Mesothelial cell of epicardium (in vitro differentiated cells): ENCODE measurements at regions not wholly inside any gene's neighbourhood (a gene's known extent, or its start where the extent isn't known, plus 50 kb on each side); places are given as distances from the start of the nearest gene placed in this dataset.

Experiments
- DNase-seq, 2 experiments: peaks; one replicate each; pipeline ENCODE4 v3.0.0; 2021; ENCODE audit warnings: low spot score in 2 of 2; ENCODE audit not compliant: unreplicated experiment in 2 of 2
- H3K27ac Mint-ChIP-seq: 2 replicates; pipeline ENCODE4 v1.8.0; 2021; ENCODE audit warnings: mixed read lengths
- H3K27me3 Mint-ChIP-seq: 2 replicates; pipeline ENCODE4 v1.8.0; 2021; ENCODE audit warnings: low read depth, mixed read lengths
- H3K36me3 Mint-ChIP-seq: 2 replicates; pipeline ENCODE4 v1.8.0; 2021; ENCODE audit warnings: mixed read lengths
- H3K4me1 Mint-ChIP-seq: 2 replicates; pipeline ENCODE4 v1.8.0; 2021; ENCODE audit warnings: mixed read lengths
- H3K4me3 Mint-ChIP-seq: 2 replicates; pipeline ENCODE4 v1.8.0; 2021; ENCODE audit warnings: mild to moderate bottlenecking, moderate library complexity, mixed read lengths
- H3K9me3 Mint-ChIP-seq: 2 replicates; pipeline ENCODE4 v1.8.0; 2021; ENCODE audit warnings: mixed read lengths
- TF ChIP-seq, protein P1 (sequence below): fragments of 200-600 bp; sonication (generic); IDR thresholded peaks from one replicate; pipeline ENCODE4 v1.5.0; 2021; ENCODE audit warnings: antibody characterized with exemption; ENCODE audit not compliant: unreplicated experiment

- TF ChIP-seq, protein P1, sequence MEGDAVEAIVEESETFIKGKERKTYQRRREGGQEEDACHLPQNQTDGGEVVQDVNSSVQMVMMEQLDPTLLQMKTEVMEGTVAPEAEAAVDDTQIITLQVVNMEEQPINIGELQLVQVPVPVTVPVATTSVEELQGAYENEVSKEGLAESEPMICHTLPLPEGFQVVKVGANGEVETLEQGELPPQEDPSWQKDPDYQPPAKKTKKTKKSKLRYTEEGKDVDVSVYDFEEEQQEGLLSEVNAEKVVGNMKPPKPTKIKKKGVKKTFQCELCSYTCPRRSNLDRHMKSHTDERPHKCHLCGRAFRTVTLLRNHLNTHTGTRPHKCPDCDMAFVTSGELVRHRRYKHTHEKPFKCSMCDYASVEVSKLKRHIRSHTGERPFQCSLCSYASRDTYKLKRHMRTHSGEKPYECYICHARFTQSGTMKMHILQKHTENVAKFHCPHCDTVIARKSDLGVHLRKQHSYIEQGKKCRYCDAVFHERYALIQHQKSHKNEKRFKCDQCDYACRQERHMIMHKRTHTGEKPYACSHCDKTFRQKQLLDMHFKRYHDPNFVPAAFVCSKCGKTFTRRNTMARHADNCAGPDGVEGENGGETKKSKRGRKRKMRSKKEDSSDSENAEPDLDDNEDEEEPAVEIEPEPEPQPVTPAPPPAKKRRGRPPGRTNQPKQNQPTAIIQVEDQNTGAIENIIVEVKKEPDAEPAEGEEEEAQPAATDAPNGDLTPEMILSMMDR, result no peak
- Mint-ChIP-seq H3K9me3 (peaks cover 14% of the 10 kb centered on the region), H3K4me1 (no peaks in the 10 kb centered on the region), H3K27me3 (no peaks in the 10 kb centered on the region), H3K36me3 (no peaks in the 10 kb centered on the region), H3K27ac (no peak overlapping the region), H3K4me3 (no peak overlapping the region)
- no peak for DNase-seq
These were observed 125.0 kb downstream of the C6orf118 start for GRCh38 chr6:165184192-165184979.

DNA sequence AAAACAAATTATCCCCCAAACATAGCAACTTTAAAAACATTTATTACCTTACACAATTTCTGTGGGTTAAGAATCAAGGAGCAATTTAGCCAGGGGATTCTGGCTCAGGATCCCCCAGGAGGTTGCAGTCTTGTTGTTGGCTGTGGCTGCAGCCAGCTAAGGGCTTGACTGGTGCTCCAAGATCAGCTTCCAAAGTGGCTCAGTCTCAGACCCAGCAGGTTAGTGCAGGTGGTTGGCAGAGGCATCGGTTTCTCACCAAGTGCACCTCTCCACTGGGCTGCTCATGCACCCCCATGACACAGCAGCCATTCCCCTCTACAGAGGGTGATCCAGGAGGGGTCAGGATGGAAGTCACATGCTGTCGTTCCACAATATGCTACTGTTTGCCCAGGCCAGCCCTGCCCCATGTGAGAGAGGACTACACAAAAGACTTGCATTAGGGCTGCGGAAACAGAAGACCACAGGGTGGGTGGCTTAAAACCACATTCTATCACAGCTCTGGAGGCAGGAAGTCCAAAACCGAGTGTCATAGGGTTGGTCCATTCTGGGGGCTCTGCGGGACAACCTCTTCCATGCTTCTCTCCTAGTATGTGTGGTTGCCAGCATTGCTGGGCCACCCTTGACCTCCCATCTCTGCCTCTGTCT lies 125.8 kb downstream of the C6orf118 start:
- TF ChIP-seq, protein P1, result no peak
- no peak overlapping the region for H3K27ac Mint-ChIP-seq
- H3K4me1 Mint-ChIP-seq, result no peaks in the 10 kb centered on the region
- peaks cover 14% of the 10 kb centered on the region for H3K9me3 Mint-ChIP-seq
- H3K36me3 Mint-ChIP-seq, result no peaks in the 10 kb centered on the region
- no peaks in the 10 kb centered on the region for H3K27me3 Mint-ChIP-seq
- H3K4me3 Mint-ChIP-seq, result no peak overlapping the region
- no peak for DNase-seq

- Mint-ChIP-seq H3K27me3 (no peaks in the 10 kb centered on the region), H3K4me1 (no peaks in the 10 kb centered on the region), H3K4me3 (no peak overlapping the region), H3K9me3 (peaks cover 15% of the 10 kb centered on the region), H3K36me3 (no peaks in the 10 kb centered on the region), H3K27ac (no peak overlapping the region)
- TF ChIP-seq, protein P1, result no peak
- DNase-seq, result no peak
These were observed 126.3 kb downstream of the C6orf118 start for GRCh38 chr6:165183071-165183470.

DNA sequence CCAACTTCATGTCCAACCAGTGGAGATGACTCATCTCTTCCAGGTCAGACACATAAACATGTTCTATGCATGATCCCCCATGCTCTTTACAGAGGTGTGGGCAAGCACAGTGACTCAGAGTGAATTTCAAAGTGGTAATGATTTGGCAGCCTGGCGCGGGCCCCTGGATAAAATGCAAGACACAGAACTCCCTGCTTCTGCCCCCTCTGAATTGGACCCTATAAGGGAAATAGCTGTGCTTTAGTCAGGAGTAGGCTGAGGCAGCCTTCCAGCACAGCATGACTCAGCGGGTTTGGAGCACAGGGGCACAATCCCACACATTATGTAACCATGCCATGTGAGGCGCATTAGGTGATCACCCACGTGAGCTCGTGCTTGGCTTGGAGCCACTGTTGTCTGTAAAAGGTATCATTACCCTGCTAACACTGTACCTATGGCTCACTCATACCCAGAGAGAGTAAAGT lies 127.4 kb downstream of the C6orf118 start:
- no peaks in the 10 kb centered on the region for H3K4me1 Mint-ChIP-seq
- TF ChIP-seq, protein P1, result no peak
- no peaks in the 10 kb centered on the region for H3K27me3 Mint-ChIP-seq
- no peak overlapping the region for H3K4me3 Mint-ChIP-seq
- H3K27ac Mint-ChIP-seq, result no peak overlapping the region
- H3K36me3 Mint-ChIP-seq, result no peaks in the 10 kb centered on the region
- H3K9me3 Mint-ChIP-seq, result peaks cover 18% of the 10 kb centered on the region
- DNase-seq, result no peak

- TF ChIP-seq, protein P1, result no peak
- no peak for DNase-seq
- Mint-ChIP-seq H3K4me1 (no peaks in the 10 kb centered on the region), H3K27me3 (no peaks in the 10 kb centered on the region), H3K4me3 (no peak overlapping the region), H3K27ac (no peak overlapping the region), H3K36me3 (no peaks in the 10 kb centered on the region), H3K9me3 (peaks cover 44% of the 10 kb centered on the region)
These were observed 131.3 kb downstream of the C6orf118 start for GRCh38 chr6:165178056-165178455.
